DOHH2 (cell line): ENCODE measurements at regions not wholly inside any gene's neighbourhood (a gene's known extent, or its start where the extent isn't known, plus 50 kb on each side); places are given as distances from the start of the nearest gene placed in this dataset.

Experiments used
- CTCF ChIP-seq: fragments of 200-600 bp; sonication (generic); IDR thresholded peaks from one replicate; pipeline ENCODE4 v1.5.1; 2014; ENCODE audit warnings: antibody characterized with exemption, mild to moderate bottlenecking, low read depth, low read length; ENCODE audit not compliant: poor library complexity, severe bottlenecking
- EZH2phosphoT487 ChIP-seq: fragments of 200-600 bp; sonication (generic); IDR thresholded peaks from 2 replicates; pipeline ENCODE4 v1.6.1; 2017; ENCODE audit warnings: borderline replicate concordance, mild to moderate bottlenecking, antibody characterized with exemption, low read length, moderate library complexity, mixed read lengths

- TF ChIP-seq CTCF: no peak
- TF ChIP-seq EZH2phosphoT487: no peak
Measured at GRCh38 chr20:54839224-54839623, 363.8 kb downstream of the DOK5 start.
